Limb (tissue), 2 donors: ENCODE measurements at regions not wholly inside any gene's neighbourhood (a gene's known extent, or its start where the extent isn't known, plus 50 kb on each side); places are given as distances from the start of the nearest gene placed in this dataset.

Experiments used
- DNase-seq, 2 donors: peaks; one replicate each; pipeline ENCODE4 v3.0.0-alpha.2; 2016; ENCODE audit errors: extremely low spot score in 2 of 2

DNA sequence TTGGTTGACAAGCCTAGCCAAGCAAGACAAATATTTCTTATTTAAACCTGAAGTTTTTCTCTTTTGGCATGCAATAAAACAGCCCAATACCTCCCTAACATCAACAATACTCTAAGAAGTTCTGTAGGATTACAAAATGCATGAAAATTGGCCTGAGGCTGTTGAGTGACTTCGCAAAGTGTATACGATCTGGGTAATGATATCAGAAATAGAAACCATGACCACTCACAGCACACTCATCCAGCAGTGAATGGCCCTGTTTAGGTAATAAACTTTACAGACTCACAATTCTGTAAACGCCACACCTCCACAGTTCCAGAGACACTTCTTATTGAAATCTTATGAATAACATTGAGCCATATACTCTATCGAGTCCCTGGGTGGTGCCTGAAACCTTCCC lies 83.0 kb upstream of the NAALADL2 start:
- DNase-seq, result no peak

DNA sequence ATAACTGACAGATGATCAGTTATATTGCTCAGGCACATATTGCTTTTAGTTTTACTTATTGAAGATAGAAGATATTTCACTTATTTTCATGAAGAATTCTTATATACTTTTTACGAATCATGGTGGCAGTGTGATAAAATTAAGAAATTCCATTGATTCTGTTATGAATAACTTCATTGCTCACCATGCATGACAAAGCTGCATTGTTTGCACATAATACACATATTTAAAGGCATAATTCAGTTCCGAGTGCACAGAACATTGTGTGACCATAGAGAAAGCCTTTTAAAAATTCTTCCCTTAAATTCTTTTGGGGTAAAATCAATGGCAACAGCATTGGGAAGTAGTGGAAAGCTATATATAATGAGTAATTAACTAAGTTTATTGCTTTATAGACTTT lies 82.5 kb upstream of the NAALADL2 start:
- DNase-seq, result no peak

GRCh38 chr3:174777813-174778212 lies 81.3 kb upstream of the NAALADL2 start:
- DNase-seq, result no peak

DNA sequence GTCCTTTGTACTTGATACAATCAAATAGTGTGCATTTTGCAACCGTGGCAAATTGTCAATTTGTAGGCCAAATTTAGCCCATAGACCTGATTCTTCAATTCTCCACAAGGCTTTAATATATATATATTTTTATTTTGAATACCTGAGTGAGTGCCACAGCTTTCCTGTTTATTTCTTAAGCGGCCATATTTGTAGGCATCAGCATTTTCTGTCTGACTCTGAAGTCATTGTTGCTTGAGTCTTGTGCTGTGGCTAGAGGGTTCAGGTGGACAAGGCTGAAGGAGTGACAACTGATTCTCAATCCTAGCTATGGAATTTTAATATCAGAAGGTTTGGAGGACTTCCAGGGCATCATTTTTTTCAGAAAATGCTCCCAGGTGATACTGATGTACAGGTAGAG lies 75.6 kb upstream of the NAALADL2 start:
- DNase-seq, result no peak

- DNase-seq, result no peak
Observed at GRCh38 chr3:174784206-174784934, 74.8 kb upstream of the NAALADL2 start.

DNA sequence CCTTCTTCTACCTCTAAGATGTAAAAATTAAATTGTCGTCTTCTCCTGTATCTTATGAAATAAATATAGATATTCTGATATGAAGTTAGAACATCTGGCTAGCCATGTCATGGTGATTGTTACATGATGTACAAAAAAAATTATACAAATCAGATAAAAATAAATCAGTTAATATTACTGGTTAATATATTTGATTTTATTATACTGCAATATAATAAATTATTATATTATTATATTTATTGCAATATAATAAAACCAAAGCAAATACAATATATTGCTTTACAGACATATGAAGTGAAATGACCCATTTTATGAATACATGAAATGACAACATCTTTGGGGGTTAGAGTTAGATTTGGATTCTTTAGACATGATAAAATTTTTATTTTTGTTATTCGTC lies 72.3 kb upstream of the NAALADL2 start:
- no peak for DNase-seq

- no peak for DNase-seq
Observed at GRCh38 chr3:174791161-174791560, 68.0 kb upstream of the NAALADL2 start.

- no peak for DNase-seq
Observed at GRCh38 chr3:174792864-174793263, 66.3 kb upstream of the NAALADL2 start.
